Erythroblast (primary cell): ENCODE measurements at regions not wholly inside any gene's neighbourhood (a gene's known extent, or its start where the extent isn't known, plus 50 kb on each side); places are given as distances from the start of the nearest gene placed in this dataset.

Experiments
- GATA1 ChIP-seq: IDR thresholded peaks from 2 replicates; pipeline ENCODE4 v1.6.1; 2011; ENCODE audit warnings: low read depth, mild to moderate bottlenecking, control low read depth, low read length, moderate library complexity
- POLR2A ChIP-seq: IDR thresholded peaks from 2 replicates; pipeline ENCODE4 v1.6.1; 2011; ENCODE audit warnings: mild to moderate bottlenecking, low read length

- TF ChIP-seq POLR2A (no peak), GATA1 (no peak)
Observed at GRCh38 chr22:49047447-49047846, 780.2 kb downstream of the BRD1 start.
